Limb (tissue), 2 donors: ENCODE measurements at regions not wholly inside any gene's neighbourhood (a gene's known extent, or its start where the extent isn't known, plus 50 kb on each side); places are given as distances from the start of the nearest gene placed in this dataset.

Source experiments
- DNase-seq, 2 donors: peaks; one replicate each; pipeline ENCODE4 v3.0.0-alpha.2; 2016; ENCODE audit errors: extremely low spot score in 2 of 2

DNA sequence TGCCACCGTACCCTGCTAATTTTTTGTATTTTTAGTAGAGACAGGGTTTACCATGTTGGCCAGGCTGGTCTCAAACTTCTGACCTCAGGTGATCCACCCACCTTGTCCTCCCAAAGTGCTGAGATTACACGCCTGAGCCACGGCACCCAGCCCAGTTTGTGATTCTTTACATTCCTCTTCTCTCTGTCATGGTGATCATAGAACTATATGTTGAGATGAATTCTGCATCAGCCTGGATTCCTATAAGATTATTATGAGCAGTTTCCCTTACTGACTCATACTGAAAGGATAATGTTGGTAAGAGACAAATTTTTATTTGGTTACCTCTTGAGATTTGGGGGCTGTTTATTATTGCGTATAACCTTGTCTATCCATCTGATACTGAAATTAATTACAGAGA, 121.5 kb upstream of the CSNK1A1L start:
- no peak for DNase-seq

DNA sequence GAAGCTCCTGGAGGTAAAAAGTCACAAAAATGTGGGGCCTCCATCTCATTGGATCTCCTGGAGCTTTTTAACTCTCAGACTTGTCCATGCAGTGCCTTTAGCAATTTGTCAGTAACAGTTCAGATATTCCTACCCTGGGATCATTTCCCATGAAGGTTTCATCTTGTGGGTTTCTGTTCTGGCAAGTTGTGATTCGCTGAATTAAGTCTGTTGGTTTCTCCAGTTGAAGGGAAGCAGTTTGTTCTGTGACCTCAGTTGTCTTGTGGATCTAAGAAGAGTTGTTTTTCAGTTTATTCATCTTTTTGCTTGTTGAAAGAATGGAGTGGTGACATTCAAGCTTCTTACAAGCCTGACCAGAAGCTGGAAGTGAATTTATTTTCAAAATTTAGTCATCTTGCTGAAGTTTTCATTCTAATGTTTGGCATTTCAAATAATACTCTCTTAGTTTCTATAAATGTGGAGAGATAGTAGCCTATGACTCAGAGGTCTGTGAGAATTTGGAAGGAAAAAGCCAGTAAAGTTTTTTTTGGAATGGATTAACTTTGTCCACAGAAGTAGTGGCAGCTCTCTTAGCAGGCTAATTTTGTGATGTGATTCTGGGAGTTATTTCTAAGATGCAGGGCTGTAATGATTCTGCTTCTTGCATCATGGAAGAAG, 120.1 kb upstream of the CSNK1A1L start:
- no peak for DNase-seq

DNA sequence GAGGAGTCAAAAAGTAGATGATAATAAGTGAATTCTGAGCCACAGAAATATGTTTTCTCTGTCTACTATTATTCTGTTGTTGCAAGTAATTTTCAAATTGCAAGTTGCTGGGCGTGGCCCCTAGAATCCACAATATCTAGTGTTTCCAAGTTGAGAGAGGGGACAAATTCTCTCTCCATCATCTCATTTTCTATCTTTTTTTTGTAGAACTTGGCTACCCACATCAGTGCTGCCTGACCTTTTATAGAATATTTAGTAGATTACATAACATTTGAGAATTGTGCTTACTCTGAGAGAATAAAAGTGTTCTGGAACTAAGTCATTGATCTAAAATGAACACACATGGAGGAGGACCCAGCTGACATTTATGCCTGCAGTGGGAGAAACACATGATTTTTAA, 110.9 kb upstream of the CSNK1A1L start:
- DNase-seq: peak in 1 of 2 donors; percentile 59

DNA sequence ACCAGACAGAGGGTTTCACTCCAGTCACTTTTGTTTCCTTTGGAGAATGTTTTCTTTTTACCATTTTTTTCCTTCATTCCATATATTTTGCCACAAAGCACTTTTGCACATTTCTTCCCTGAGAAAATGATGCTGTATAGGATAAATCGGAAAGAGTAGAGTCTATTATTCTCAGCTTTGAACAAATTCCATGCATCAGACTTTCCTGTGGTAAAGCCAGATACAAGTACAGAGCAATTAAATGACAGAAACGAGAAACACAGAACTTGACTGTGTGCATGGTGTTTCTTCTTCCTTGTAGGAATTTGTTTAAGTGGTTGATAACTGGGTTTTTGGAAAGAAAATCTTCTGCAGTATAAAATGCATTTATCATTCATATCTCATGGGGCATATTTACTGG, 107.4 kb upstream of the CSNK1A1L start:
- peak in 1 of 2 donors; percentile 60 for DNase-seq

DNA sequence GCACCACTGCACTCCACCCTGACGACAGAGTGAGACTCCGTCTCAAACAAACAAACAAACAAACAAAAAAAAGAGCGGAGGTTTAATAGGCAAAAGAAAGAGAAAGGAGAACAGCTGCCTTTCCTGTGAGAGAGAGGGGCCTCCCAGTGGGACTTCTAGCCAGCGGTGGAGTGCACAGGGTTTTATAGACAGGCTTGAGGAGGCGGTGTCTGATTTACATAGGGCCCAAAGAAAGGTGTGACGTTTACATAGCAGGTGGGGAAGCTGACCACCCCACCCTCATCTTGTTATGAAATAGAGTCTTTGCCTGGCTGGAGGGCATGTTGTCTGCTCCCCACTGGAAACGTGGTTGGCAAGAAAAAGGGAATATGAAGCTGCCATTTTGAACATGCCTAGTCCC, 106.0 kb upstream of the CSNK1A1L start:
- no peak for DNase-seq

DNA sequence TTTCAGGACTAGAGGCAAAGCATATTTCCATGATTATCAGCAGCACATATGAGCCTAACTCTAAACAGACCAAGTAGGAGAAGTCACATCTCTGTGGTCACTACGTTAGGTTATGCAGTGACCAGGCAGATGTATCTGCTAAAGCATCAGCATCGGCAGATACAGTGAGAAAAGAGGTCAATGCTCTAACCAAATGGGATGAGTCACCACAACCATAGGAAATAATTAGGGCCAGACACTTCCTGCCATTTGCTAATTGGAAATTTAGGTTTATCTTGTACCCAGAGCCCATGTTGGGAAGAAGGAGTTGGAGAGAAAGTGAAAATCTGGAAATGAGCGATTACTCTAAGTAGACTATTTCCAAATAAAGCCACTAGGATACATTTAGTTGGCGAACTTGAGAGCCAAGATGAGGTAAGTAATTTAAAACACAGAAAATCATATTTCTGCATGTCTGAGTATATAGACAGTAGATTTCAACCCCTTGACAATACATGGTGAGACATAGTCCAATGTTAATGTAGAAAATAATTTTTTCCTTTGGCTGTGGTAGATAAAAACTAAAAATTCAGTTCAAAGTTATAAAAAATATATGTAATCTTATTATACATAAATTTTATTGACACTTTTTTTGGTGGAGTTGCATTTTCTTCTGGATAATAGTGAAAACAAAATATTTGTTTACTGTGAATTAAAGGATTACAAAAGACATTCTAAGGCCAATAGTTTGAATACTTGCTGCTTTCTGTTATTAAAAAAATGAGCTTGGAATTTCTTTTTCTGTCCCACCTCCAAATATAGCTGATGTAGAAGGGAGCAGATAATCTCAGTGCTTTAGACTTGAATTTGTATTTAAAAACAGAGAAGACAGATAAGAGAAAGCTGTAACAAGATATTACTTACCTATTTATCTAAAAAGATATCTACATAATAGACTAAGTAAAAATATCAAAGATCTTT, 104.4 kb upstream of the CSNK1A1L start:
- peak in 1 of 2 donors; percentile 35 for DNase-seq

DNA sequence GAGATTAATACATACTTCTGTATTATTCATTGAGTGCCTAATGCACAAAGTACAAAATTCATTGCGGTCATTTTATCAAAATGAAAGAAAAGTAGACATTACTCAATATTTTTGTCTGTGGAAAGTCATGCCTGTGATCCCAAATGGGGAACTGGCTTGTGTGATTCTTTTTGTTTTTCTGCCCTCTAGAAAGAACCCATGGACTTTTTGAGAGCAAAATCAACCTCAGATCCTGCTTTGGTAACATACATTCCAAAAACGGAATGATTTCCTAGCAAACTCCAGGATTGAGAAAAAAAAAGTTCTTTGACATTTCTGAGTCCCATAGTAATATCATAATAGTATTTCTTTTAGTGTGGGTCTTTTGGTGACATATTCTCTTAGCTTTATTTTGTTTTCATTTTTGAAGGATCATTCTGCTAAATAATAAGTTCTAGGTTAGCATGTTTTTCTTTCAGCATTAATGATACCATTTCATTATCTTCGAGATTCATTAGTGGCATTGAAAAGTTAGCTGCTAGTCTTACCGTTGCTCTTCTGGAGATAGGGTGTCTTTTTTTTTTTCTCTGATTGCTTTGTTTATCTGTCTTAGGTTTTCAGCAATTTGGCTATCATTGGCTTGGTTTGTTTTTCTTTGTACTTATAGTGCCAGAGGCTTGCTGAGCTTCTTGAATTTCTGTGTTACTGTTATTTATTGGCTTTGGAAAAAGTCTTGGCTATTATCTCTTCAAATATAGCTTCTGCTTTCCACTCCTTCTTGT, 102.4 kb upstream of the CSNK1A1L start:
- DNase-seq: no peak

DNA sequence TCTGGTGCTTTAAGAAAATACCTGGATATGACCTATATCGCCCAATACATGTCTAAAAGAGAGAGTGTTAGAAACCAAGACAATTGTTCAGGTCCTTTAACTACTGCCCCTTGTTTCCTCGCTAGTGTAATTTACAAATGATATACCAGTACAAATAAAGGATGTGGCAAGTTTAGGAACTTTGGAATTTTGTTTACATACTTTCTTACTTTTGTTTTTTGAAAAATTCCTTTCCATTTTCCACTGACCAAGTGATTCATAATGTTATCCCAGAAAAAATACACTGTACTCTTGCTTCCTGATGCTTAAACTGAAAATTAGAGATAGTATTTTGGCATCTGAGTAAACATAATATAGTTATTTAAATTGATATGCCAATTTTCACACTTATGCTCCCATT, 96.8 kb upstream of the CSNK1A1L start:
- no peak for DNase-seq

DNA sequence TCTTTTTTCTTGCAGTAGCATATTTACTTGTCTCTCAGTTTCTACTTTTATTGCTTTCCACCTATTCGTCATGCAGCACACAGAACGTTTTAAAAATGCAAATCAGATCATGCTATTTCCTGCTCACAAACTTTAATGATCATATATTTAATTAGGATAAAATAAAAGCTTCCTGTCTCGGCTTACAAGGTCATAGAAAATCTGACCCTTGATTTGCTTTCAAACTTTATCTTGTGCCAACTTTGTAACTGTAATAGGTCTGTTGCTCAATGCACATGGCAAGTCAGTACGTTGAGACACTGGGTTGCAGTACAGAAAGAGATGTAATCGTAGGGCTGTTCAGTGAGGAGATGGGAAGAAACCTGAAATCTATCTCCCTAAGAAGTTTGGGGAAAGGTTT, 95.6 kb upstream of the CSNK1A1L start:
- no peak for DNase-seq

DNA sequence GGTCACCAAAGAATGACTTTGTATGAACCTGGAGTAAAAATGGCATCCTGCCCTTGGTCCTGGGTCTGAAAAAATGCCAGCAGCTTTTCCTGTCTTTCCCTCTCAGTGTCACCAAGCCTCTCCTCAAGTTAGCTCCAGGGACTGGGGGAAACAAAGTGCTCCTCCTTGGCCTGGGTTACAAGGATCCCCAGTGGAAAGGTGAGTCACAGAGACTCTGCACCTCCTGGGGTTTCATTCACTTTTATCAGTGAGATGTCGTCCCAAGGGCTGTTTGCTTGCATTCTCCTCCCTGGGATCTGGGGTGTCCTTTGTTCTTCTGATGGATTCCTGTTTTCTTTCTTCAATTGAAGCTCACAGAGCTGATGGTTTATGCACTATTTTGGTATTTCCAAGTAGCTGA, 93.2 kb upstream of the CSNK1A1L start:
- DNase-seq: no peak

DNA sequence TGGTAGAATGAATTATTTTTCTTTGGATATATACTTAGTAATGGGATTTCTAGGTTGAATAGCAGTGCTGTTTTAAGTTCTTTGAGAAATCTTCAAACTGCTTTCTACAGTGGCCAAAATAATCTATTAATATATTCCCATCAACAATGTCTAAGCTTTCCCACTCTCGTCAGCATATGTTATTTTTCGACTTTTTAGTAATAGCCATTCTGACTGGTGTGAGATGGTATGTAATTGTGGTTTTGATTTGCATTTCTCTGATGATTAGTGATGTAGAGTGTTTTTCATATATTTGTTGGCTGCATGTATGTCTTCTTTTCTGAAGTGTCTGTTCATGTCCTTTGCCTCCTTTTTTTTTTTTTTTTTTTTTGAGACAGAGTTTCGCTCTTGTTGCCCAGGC, 90.2 kb upstream of the CSNK1A1L start:
- DNase-seq: no peak

DNA sequence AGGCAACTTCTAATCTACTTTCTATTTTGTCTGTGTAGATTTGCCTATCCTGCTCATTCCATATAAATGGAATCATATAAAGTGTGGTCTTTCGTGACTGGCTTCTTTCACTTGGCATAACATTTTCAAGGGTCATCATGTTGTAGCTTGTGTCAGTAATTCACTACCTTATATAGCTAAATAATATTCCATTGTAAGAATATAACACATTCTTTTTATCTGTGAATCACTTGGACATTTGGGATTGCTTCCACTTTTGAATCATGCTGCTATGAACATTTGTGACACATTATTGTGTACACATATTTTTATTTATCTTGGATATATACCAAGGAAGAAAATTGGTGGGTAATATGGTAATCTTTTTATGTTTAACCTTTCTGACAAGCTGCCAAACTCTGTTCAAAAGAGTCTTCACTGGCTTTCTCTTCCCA, 89.0 kb upstream of the CSNK1A1L start:
- no peak for DNase-seq

DNA sequence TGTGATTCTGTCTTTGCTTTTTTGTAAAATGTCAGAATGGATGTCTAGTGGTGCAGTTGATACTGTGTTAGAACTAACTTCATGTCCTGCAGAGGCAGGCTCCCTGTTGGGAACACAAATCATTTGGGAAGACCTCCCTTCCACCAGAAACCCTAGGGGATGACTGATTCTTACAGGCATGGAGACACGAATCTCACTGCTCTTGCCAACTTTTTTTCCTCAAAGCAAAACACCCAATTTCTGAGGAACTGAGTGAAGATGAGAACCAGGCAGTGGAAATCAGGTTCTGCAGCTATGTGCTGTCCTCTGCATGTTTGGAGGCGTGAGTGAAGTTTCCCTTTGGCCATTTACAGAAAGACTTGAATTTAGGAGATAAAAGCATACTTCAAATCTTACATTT, 87.5 kb upstream of the CSNK1A1L start:
- DNase-seq: no peak

DNA sequence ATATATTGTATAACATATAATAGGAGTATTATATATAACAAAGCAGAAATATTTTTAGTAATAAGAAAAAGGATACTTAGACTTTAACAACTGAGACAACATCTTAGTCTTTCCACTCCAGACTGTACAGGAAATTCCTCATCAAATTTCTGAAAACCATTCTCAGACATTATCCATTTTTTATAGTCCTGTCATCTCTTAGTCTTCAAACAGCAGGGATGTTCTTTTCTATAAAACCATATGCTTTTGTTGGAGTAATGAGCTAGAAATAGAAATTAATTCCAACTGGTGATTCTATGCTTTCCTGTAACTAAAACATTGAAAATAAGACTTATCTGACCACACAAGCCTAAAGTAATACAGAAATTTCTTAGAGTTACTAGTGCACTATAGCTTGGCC, 82.2 kb upstream of the CSNK1A1L start:
- no peak for DNase-seq

DNA sequence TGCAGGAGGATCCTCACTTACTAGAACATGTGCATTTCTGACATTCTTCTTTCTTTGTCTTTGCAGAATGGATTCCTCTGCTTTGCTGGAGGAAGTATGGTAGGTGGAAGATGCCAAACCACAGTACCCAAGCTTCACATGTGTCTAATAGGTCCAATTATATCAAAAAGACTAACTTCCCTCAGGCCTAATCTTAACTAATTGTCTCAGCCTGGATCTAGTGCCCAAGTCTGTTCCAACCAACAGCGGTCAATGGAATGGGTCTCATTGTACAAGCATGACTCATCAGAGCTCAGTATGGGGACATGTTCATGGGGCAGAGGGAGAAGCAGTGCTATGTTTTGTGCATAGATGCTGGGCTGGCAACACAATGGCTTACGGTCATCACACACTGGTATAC, 81.6 kb upstream of the CSNK1A1L start:
- DNase-seq: no peak

DNA sequence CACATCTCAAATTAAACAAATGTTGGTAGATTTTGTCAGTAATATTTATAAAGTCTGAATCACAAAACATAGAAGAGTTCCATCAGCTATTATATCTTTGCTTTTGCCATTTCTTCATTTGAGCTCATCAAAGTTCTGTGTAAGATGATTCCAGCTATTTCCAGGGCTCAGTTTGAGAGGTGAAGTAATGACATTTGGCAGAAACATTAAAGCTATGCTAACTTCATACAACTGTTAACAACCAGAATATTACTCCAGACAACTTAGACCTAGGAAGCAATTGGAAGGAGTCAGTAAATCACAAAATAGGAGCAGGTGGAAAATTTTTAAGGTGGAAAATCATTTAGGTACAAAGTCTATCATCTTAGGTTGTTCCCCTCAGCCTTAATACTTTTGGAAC, 76.2 kb upstream of the CSNK1A1L start:
- no peak for DNase-seq

DNA sequence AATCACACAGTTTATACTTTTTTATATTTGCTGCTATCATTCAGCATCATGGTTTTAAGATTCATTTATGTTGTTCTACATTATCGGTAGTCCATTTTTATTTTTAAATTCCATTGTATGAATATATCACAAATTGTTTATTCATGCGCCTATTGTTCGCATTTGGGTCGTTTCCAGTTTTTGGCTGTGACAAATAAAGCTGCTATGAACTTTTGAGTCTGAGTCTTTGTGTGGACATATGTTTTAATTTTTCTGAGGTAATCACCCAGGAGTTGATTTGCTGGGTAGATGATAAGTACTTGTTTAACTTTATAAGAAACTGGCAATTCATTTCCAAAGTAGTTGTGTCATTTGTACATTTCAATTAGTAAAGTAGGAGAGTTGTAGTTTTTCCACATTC, 74.2 kb upstream of the CSNK1A1L start:
- no peak for DNase-seq

DNA sequence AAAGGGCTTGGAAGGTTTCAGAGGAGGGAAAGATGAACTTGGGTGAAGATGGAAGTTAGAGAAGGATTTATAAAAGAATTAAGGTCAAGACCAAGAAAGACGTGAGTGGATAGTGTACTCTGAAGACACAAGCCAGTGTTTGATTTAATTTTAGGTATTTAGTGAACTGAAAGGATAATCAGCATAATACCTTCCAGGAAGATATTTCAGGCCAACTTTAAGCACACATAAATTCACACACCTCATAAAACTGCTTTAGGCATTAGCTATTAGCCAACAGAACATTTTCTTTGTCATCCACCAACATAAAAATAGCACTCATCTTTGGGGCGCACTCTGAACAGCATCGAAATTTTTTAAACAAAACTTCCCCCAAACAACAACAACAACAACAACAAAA, 71.7 kb upstream of the CSNK1A1L start:
- no peak for DNase-seq

DNA sequence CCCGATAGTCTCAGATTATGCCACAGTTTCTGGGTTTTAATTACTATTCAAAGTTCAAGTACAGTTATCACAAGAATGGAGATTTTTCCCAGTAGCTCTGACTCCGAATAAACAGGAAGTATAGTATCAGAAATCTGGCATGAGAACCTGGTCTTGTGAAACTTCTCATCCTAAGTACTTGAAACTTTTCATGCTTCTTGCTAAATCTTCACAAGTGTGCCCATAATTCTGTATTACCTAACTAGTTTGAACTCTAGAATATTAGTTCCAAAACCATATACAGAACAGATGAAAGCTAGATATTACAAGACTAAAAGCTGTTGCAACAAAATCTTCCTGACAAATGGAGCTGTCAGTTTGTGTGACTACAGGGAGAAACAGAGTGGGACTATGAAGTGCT, 70.5 kb upstream of the CSNK1A1L start:
- no peak for DNase-seq

DNA sequence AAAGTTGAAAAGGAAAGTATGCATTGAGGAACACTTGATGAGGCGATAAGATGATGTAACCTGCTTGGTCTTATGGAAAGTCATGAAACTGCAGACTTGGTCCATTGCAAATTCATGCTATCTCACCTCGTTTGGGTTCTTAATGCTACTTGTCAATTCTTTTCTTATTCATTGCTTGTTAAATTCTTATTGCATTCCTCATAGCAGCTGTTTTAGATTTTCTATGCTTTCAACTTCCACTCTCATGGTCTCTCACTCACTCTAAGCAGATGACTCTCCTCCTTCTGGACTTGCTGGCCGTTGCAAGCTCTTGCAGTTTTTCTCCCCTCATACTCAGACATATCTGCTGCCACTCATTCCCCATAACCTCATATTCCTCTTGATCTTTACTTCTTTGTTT, 67.8 kb upstream of the CSNK1A1L start:
- DNase-seq: peak in 1 of 2 donors; percentile 61

DNA sequence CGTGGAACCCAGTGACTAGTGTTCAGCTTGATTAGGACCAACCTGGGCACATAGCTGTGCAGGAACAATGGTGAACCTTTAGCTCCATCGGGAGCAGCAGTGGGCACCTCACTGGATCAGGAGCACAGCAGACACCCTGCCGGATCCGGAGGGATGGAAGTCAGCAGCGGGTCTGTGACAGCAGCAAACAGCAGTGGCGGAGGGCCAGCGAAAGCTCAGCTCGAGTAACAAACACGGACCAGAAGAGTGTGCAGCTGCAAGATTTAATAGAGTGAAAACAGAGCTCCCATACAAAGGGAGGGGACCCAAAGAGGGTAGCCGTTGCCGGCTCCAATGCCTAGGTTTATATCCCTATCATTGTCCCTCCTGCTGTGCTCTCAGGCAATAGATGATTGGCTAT, 66.8 kb upstream of the CSNK1A1L start:
- peak in 1 of 2 donors; percentile 48 for DNase-seq

DNA sequence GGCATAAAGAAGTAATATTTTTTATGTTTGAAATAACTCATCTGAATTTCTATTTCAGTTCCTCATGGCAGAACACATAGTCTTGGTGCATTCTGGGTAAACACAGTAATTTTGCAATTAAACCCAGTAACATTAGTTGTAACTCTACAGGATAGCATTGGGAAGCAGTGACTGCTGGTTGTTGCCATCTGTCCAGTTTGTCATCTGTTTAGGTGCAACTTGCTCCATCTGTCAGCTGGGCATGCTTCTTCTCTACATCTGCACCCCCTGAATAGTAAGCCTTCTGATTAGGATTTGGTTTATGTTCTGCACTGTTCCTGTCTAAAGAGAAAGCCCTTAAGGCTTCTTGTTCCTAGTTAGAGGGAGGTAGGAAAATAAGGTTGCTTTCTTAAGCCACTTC, 63.5 kb upstream of the CSNK1A1L start:
- DNase-seq: no peak
